GM21423 (cell line): ENCODE measurements at regions not wholly inside any gene's neighbourhood (a gene's known extent, or its start where the extent isn't known, plus 50 kb on each side); places are given as distances from the start of the nearest gene placed in this dataset.

ENCODE experiments used
- ATAC-seq: cut with Tn5 transposase; IDR thresholded peaks from one replicate; pipeline ENCODE4 v1.9.1; 2021; ENCODE audit warnings: mild to moderate bottlenecking, moderate library complexity; ENCODE audit not compliant: unreplicated experiment

DNA sequence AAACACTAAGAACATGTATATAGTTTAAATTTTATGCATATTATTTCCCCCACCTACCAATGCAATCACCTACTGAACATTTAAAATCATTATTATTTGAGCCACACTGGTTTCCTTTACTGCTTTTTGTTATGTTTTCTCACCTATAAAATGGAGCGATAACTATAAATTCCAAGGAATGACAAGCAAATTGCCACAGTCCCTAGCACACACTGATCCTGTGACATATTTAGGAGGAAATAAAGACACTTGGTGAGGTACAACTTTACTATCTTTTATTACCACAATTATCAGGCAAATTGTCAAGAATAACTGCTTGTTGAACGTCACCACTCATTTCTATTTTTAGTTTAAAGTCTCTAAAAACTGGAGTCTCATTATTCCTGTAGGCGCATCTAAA is 1693.6 kb downstream of the EFNA5 start:
- no peak for ATAC-seq

DNA sequence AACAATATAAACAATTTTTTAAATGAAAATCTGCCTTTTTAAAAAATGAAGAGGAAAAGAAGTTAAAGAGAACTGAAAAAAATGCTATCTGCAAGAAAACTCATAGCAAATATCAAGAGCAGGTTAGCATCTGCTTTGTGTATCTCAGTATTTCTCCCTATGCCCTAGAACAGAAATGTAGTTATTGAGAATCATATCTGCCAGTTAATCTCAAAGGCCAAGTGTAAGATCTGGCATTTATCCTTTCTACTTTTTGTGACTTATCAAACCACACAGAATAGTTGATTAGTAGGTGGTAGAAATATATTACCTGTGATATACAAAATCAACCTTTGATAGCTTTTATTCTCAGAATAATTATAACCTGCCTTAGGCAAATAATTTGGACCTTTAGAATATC is 1699.8 kb downstream of the EFNA5 start:
- no peak for ATAC-seq

DNA sequence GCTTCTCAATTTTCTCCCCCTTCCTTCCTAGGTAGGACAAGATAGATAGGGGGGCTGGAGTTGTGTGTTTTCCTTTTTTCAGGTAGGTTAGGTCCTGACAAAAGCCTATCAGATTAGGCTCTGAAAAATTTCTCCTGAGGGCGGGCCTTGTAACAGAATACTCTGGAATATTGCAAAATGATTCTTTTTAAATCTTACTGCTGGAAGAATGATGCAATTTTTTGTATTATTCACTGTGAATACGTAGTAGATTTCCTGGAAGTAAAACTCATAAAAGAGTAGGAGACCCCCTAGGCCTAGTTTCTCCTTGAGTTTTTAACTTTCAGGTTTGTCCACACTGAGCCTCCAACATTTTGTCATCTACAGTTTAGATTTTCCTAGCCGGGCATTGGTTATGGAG is 1701.8 kb downstream of the EFNA5 start:
- no peak for ATAC-seq

DNA sequence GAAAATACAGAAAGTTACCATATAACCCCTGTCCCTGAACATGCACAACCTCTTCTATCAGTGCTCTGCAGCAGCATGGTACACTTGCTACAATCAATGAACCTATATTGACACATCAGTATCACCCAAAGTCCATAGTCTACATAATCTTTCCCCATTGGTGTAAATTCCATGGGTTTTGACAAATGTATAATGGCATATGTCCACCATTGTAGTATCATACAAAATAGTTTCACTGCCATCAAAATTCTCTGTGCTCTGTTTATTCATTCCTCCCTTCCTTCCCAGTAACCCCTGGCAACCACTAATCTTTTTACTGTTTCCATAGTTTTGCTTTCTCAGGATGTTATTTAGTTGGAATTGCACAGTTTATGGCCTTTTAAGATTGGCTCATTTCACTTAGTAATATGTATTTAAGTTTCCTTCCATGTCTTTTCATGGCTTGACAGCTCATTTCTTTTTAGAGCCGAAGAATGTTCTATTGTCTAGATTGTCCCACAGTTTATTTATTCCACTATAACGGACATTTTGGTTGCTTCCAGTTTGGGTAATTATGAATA is 1707.0 kb downstream of the EFNA5 start:
- no peak for ATAC-seq

DNA sequence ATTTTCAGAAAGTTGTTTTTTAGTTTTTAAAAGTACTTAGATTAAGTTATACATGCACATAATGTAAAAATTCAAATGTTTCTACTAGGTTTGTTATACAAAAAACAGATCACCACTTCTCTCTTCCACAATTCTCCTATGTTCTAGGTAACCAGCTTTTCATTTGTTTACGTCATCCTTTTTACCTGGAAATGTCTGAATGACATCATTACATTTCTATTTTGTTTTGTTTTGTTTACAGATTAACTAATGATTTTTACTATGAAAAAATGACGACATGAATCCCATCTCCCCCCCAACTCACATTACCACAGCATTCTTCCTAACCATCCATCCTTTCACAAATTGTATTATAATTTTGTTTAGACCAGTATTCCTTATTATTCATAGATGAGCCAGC is 1709.2 kb downstream of the EFNA5 start:
- no peak for ATAC-seq

DNA sequence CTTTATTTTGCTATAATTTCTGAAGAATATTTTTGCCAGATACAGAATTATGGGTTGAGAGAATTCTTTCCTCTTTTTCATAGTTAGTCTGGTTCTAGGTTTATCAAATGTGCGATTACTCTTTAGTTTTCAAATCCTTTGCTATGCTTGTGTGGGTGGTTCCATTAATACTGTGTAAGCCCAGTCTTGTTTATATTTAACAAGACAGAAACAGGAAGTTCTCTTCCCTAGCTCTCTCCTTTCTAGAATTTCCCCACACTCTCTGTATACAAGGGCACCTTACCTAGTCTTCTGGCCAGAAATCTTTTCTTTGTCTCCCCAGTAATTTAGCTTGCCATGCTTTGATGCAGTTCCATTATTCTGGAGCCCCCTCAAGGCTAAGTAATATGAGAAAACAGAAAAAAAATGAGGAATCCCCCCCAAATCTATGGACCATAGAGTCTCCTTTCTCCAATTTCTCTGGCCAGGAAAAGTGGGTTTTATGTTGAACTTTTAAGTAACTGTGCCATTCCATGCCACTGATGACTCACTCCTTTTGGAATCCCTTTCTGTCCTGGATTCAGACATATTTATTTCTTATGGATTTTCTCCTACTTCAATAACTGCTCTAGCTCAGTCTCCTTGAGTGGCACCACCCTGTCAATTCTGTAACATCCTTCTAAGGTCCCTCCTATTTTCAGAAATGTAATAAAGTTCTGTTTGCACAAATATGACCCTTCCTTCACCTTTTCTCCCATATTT is 1714.1 kb downstream of the EFNA5 start:
- no peak for ATAC-seq

DNA sequence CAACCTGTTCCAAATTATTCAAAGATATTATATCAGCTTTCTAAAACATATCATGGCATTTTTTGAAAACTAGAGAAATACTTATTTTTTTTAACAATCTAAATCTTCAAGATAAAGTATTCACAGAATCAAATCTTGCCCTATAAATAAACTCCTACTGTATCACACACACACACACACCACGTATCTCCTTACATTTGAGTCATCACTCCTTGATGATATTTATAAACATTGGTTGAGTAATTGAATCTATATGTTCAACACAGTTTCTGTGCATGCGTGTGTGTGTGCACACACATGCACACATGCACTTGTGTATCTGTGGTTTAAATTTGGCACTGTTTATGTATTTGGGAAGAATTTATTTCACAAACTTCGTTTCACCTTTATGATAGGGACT is 1716.4 kb downstream of the EFNA5 start:
- ATAC-seq = no peak

DNA sequence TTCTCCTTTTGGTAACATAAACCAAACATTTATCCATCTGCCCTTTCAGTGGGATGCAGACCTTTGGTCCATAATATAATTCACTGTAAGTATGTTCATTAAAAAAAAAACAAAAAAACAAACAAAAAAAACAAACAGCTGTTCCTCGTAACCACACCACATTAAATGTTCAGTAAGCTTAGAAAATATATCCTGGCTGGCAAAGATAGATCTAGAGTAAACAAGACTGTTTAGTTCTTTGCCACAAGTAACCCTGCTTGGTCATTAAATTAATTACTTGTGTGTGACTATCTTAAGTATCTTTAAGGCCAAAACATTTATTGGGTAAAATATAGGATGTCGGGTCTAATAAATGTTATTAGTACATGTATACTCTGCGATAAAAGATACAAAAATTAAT is 1717.1 kb downstream of the EFNA5 start:
- ATAC-seq = no peak

DNA sequence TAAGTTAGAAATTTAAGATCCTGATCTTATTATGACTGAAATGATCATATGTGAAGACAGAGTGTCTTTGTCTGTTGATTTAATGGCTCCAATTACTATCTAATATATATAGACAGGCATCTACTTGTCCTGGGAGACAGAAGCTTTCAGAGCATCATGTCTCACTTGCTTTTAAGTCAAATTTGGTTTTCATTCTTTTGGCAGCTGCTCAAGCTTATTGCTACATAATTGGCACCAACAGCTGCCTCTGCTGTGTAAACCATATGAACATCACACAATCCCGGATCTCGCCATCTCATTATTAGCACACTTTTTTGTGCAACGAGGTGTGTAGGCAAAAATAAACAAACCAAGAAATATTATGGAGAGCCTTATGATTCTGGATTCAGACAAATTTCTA is 1717.9 kb downstream of the EFNA5 start:
- no peak for ATAC-seq

DNA sequence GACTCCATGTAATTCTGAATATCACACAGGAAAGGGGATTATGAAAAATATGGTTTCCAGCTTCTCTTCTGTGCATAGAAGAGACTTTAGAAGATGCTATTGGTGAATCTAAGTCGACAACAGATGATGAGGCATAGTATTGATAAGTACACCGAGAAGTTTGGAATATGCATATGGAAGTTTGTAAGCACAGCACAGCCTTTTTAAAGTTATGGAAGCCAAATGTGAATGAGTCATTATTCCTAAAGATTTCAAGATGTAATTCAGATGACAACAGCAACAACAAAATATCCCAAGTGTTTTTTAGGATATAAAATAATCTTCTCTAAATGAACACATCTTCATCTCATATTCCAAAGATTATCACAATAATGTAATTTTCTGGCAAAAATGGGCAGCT is 1723.3 kb downstream of the EFNA5 start:
- no peak for ATAC-seq

DNA sequence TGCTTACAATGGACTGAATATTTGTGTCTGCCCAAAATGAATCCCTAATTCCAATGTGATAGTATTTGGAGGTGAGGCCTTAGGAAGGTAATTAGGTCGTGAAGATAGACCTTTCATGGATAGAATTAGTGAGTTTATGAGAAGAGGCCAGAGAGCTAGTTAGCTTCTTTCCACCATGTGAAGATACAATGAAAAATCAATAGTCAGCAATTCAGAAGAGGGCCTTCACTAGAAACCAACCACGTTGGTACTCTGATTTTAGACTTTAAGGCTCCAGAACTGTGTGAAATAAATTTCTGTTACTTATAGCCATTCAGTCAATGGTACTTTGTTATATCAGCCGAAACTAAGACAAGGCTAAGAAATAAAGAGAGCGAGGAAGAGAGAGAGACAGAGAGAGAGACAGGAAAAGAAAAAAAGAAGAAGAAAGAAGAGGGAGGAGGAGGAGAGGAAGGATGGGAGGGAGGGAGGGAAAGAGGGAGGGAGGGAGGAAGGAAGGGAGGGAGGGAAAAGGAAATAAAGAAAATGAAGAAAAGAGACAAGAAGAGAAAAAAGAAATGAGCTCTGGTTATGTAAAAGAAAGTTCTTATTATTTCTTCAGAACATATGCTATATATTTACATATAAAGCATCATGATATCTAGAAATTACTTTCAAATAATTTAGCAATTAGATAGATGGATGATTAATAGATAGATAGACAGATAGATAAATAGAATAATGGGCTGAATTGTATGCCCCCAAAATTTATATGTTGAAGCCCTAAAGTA is 1725.3 kb downstream of the EFNA5 start:
- no peak for ATAC-seq

DNA sequence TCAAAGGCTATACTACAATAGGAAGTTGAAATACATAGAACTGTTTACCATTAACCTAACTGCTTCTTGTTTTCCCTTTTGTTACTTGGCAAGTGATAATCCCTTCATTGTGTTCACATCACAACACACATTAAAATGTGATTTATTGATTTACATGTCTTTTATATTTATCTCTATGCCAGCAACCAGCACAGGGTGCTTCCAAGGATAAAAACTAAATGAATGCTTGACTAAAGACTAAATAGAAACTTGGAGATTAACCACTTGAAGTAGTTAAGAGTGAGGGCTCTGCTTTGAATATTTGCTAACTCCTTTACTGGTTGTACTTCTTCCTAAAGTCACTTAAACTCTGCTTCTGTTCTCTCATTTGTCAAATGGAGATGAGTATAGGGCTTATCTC is 1730.6 kb downstream of the EFNA5 start:
- ATAC-seq = no peak

DNA sequence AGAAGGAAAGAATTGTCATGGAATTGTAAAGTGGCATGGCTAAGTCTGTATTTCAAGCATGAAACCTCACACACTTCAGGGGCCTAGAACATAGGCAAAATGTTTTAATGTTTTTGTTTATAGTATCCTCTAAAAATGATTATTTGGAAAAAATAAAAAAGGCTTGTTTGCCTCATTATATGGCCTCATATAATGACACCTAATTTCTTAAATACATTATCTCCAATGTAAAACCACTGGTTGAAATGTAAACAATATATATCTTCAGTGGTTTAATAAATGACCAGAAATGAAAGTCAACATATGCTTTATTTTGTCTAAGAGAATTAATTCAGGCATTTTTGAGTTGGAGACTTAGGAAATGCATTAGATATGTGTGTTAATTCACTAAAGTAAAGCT is 1736.6 kb downstream of the EFNA5 start:
- ATAC-seq = no peak

DNA sequence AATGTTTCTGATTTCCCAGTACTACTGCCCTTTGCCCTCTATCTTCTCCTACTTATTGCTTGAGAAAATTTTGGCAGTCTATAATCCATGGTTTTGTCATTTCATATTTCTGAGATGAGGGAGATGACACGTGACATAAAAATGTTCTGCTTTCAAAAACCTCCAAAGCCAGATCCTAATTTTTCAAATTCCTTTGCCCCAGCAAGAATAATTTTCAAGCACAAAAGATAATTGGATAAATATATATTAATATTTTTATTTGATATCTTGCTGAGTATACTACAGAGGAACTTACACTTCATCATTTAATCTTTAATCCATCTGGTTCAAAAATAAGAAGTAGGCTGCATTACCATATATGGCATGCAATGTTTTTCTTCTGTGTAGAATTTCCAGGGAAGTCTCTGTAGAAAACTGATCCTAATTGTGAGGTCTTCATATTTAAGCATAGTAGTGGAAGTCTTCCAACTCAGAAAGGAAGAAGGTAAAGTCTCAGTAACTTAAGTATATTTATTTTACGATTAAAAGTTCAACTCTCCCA is 1738.8 kb downstream of the EFNA5 start:
- ATAC-seq = no peak

DNA sequence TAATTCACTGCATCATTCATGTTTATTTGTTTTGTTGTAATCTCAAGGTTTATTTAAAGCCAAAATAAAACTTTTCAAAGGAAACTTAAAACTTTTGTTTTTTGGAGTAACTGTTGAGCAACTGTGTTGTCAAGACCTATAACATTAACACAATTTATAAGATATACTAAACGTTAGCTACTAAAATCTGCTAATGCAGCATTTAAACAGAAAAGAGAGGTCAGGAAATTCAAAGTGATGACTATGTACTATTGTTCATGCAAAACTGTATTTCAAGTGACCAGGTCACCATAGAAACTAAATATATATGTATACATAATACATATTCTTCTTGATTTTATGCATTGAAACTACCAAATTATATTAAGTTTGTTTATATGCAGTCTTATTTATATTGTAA is 1740.9 kb downstream of the EFNA5 start:
- no peak for ATAC-seq

DNA sequence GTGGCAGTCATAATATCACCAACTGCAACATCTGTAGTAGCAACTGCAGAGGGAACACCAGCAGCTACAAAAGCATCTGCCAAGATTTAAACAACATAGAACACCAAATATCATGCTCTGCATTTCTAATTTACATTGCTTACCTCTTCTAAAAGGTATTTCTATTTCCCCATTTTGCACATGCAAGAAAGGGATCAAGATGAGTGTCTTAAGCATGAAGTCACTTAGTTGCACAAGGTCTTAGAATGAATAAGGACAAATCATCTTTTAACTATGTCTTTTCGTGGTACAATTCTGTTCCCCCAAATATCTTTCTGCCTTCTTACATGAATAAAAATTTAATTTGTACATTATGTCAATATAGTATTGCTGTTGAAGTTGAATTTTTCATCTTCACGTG is 1746.4 kb downstream of the EFNA5 start:
- no peak for ATAC-seq

DNA sequence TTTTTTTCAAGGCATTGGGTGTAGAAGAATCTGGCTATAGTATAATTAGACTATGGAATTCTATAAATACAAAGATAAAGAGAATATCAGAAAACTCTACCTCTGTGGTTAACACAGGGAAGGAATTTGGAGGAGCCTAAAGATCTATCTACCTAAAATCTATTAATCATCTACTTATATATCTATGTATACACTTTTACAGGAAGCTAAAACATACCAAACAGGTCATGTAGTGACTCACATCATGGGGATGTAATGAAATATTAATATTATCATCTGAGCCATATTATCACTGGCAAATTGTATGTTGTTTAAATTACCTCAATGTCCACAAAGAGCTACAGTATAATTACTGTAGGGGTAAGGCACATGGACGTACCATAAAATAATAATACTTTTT is 1748.2 kb downstream of the EFNA5 start:
- no peak for ATAC-seq

DNA sequence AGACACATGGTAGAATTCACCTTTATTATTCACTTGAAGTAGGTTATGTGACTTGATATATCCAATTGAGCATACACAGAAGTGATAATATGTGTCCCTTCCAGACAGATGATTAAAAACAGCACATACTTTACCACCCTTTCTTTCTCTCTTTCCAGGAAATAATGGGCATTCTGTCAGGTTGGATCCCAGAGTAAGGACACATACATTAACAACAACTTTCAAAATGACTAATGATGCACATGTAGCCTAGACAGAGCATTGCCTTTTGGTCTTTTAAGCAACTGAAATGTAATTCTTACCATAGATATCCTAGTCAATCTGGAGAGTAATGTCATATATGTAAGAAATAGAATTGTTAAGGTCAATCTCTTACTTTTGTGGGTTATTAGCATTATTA is 1748.7 kb downstream of the EFNA5 start:
- ATAC-seq = no peak

DNA sequence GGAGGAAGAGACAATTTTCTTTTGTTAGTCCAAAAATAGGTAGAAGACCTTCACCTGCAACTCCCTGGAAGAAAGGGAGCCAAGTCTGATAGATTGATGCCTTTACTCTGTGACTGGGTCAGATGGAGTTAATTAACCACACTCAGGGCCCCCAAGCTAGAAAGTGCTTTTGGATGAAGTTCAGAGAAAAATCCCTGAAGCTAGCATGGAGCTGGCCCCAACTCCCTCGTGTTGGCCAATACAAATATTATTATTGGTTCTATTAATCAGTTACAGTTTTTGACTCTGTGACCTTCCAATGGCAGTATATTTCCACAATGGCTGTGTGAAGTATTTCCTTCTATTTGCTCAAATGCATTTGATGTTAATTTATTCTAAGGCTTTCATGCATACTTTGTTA is 1753.5 kb downstream of the EFNA5 start:
- ATAC-seq = no peak

DNA sequence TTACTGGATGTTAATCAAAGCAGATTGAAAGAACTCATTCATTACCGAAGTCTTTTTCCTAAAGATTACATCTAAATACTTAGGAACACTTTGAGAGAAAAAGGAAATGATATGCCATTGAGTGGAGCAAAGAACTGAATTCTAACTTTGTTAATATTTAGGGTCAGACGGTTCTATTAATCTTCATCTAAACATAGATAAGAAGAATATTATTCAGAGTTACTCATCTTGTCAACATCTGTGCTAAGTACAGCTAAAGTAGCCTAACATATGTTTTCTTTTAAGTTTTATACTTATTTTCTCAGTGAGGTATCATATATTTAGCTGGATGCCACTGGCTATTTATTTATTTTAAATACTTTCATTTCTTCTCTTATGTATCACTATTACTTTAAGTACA is 1763.7 kb downstream of the EFNA5 start:
- ATAC-seq = no peak

DNA sequence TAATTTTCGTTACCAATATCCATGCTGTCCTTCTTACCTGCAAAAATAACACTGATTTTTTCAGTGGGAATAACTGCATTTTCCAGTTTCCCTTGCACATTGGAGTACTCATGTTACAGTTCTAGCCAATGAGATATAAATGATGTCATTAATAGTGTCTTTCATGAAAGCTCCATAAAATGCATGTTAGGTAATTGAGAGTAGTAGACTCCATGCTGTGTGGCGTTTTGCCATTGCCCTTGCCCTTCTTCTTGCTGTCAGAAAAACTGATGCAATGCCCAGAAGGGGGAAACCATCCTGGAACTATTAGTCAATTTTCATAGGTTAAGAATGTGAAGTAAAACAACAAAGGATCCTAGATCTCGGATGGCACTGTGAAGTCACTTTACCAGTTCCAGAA is 1765.3 kb downstream of the EFNA5 start:
- ATAC-seq = no peak

DNA sequence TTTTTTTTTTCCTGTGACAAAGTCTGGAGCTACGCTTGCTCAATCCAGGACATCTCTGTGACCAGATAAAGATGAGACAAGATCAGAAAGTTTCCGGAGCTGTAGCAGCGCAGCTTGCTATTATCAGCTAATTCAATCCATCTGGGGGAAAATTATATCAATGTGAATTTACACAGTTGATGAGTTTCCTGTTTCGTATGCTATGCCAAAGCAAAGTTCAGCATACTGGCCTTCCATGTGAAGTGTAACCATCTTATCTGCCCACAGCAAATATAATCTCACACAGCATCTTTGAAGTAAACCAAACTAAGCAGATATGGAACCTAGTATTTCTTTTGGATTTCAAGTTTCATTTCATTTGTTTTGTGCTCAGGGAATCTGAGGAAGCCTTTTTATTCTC is 1767.7 kb downstream of the EFNA5 start:
- no peak for ATAC-seq
